Muscle of leg (tissue), 3 donors: ENCODE measurements at regions not wholly inside any gene's neighbourhood (a gene's known extent, or its start where the extent isn't known, plus 50 kb on each side); places are given as distances from the start of the nearest gene placed in this dataset.

Experiments
- DNase-seq: peaks from one replicate; pipeline ENCODE4 v3.0.0; 2013
- H3K27ac ChIP-seq: one replicate; pipeline ENCODE4 v1.5.1; 2013; ENCODE audit warnings: mild to moderate bottlenecking, low read length, control low read depth
- H3K27me3 ChIP-seq: one replicate; pipeline ENCODE4 v1.6.1; 2013; ENCODE audit warnings: low read length; ENCODE audit not compliant: control insufficient read depth, insufficient read depth
- H3K36me3 ChIP-seq: one replicate; pipeline ENCODE4 v1.6.1; 2013; ENCODE audit warnings: low read length; ENCODE audit not compliant: control insufficient read depth, insufficient read depth
- H3K4me1 ChIP-seq: one replicate; pipeline ENCODE4 v1.6.1; 2013; ENCODE audit warnings: low read length; ENCODE audit not compliant: control insufficient read depth, insufficient read depth
- H3K4me3 ChIP-seq: one replicate; pipeline ENCODE4 v1.5.1; 2013; ENCODE audit warnings: low read length, control low read depth
- H3K9me3 ChIP-seq: replicated peaks from 2 replicates; pipeline ENCODE4 v1.6.1; 2013; ENCODE audit warnings: low read depth, low read length; ENCODE audit not compliant: control insufficient read depth
- WGBS: methylation state at CpG from one replicate; pipeline ENCODE4 v1.1.5; 2013; ENCODE audit warnings: missing lambda C conversion rate; ENCODE audit not compliant: insufficient coverage; 5-methylcytosine and 5-hydroxymethylcytosine counted together

DNA sequence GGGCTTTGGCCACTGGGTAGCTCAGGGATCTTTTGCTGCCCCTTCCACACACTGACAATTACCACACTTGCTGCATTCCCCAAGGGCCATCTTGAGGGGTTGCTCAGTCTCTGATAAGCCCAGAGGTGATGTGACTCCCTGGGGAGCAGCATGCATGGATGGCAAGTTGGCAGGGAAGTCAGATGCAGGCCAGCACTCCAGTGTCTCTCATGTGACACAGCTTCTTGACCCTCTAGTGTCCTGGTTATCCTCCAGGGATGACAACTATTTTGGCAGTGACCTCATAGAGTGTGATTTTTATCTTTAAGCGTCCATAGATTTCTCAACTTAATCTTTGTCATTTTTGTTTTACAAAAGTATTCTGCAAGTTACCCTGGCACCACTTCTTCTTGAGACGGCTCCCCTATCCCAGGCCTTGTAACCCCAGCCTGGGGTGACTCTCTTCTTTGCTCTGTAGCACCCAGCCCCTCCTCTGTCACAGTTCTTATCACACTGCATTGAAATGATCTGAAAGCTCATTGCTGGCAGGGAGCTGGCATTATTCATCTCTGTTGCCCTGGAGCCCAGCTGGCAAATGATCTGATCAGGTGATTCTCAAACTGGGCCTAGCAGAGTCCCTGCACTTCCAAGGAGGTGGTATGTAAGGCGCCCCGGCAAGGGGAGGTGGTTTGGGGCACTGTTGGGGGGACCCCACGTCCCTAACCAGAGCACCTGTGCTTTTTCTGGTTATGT lies 72.6 kb downstream of the TENT5C start:
- 68% methylated on average over 2 of the region's 5 CpGs for WGBS
- Histone ChIP-seq H3K27me3 (no peaks in the 10 kb centered on the region), H3K4me1 (peaks cover 24% of the 10 kb centered on the region), H3K9me3 (no peaks in the 10 kb centered on the region), H3K27ac (no peak overlapping the region), H3K4me3 (no peak overlapping the region), H3K36me3 (no peaks in the 10 kb centered on the region)
- DNase-seq = no peak

- Histone ChIP-seq H3K27me3 (no peaks in the 10 kb centered on the region), H3K9me3 (no peaks in the 10 kb centered on the region), H3K4me1 (peaks cover 33% of the 10 kb centered on the region), H3K36me3 (no peaks in the 10 kb centered on the region), H3K4me3 (no peak overlapping the region), H3K27ac (no peak overlapping the region)
- peak; percentile 30 for DNase-seq
- no CpG with 5 or more reads among the region's 3 CpGs for WGBS
These were observed 73.5 kb downstream of the TENT5C start for GRCh38 chr1:117679299-117679698.

GRCh38 chr1:117679868-117680267 lies 74.0 kb downstream of the TENT5C start:
- DNase-seq = no peak
- H3K4me1 ChIP-seq = peaks cover 33% of the 10 kb centered on the region
- 57% methylated on average over 3 of the region's 4 CpGs for WGBS
- H3K36me3 ChIP-seq = no peaks in the 10 kb centered on the region
- H3K27me3 ChIP-seq = no peaks in the 10 kb centered on the region
- H3K27ac ChIP-seq = no peak overlapping the region
- no peak overlapping the region for H3K4me3 ChIP-seq
- H3K9me3 ChIP-seq = no peaks in the 10 kb centered on the region

- 82% methylated on average over 6 of the region's 9 CpGs for WGBS
- no peak overlapping the region for H3K27ac ChIP-seq
- H3K27me3 ChIP-seq = no peaks in the 10 kb centered on the region
- no peaks in the 10 kb centered on the region for H3K9me3 ChIP-seq
- H3K4me1 ChIP-seq = peaks cover 33% of the 10 kb centered on the region
- H3K36me3 ChIP-seq = no peaks in the 10 kb centered on the region
- DNase-seq = no peak
- no peak overlapping the region for H3K4me3 ChIP-seq
These were observed 74.6 kb downstream of the TENT5C start for GRCh38 chr1:117680316-117681002.

- no peak for DNase-seq
- 84% methylated on average over 4 of the region's 9 CpGs for WGBS
- Histone ChIP-seq H3K4me1 (peaks cover 33% of the 10 kb centered on the region), H3K27me3 (no peaks in the 10 kb centered on the region), H3K27ac (no peak overlapping the region), H3K4me3 (no peak overlapping the region), H3K36me3 (no peaks in the 10 kb centered on the region), H3K9me3 (no peaks in the 10 kb centered on the region)
These were observed 75.4 kb downstream of the TENT5C start for GRCh38 chr1:117681093-117681900.

GRCh38 chr1:117681901-117682250 lies 76.0 kb downstream of the TENT5C start:
- WGBS = 94% methylated on average over 3 of the region's 3 CpGs
- H3K27ac ChIP-seq = no peak overlapping the region
- DNase-seq = no peak
- H3K36me3 ChIP-seq = no peaks in the 10 kb centered on the region
- H3K9me3 ChIP-seq = no peaks in the 10 kb centered on the region
- H3K4me1 ChIP-seq = peaks cover 33% of the 10 kb centered on the region
- no peaks in the 10 kb centered on the region for H3K27me3 ChIP-seq
- no peak overlapping the region for H3K4me3 ChIP-seq

DNA sequence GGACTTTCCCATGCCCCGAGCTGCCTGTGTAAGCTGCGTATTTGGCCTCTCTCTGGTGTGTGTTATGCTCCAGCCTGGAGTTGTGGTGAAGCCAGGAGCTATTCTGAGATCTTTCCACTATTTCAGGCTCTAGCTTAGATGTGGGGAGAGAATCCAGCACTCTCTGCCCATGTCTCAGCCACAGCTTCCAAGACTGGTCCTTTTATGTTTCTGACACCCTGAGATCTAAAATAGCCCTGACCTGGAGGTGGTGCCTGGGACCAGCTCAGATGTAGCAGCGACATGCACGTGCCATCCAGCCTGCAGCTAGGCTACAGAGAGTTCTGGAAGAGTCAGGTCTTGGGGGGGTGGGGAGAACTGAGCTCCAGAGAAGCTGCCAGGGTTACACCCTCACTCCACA lies 76.5 kb downstream of the TENT5C start:
- no peaks in the 10 kb centered on the region for H3K9me3 ChIP-seq
- H3K36me3 ChIP-seq = no peaks in the 10 kb centered on the region
- H3K27ac ChIP-seq = no peak overlapping the region
- peak; percentile 23 for DNase-seq
- 75% methylated on average over 2 of the region's 4 CpGs for WGBS
- H3K27me3 ChIP-seq = no peaks in the 10 kb centered on the region
- H3K4me3 ChIP-seq = no peak overlapping the region
- H3K4me1 ChIP-seq = peaks cover 33% of the 10 kb centered on the region

DNA sequence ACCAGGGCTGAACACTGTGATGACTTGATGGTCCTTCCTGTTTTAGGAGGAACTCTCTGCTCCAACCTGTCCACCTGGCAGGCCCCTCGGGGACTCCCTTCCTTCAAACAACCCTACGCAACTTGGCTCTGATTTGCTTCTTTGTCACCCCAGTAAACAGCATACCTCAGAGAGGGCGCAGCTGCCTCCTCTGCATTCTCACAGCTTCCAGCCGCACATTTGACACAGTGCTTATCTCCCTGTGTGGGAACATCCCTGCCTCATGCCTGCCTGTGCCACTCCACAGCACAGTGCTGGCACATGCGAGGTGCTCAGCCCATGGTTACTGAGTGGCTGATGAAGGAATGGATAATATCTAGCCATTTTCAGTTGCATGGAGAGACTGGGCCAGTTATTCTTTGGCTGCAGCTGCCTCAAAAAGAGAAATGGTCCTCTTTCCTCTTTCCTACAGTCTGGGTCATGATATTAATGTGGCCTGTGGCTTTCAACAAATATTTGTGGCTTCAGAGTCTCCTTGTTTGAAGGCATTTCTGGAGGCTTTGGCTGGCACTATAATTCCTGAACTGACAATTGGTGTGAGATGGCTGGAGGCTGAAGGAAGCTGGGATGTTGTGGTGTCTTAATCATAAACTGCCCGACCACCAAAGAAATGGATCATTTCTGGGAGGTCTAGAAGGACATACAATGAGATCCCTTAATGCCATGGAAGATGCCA lies 77.9 kb downstream of the TENT5C start:
- no peaks in the 10 kb centered on the region for H3K36me3 ChIP-seq
- peak; percentile 25 for DNase-seq
- 63% methylated on average over 4 of the region's 6 CpGs for WGBS
- peaks cover 31% of the 10 kb centered on the region for H3K4me1 ChIP-seq
- no peak overlapping the region for H3K4me3 ChIP-seq
- no peaks in the 10 kb centered on the region for H3K27me3 ChIP-seq
- H3K27ac ChIP-seq = no peak overlapping the region
- no peaks in the 10 kb centered on the region for H3K9me3 ChIP-seq

DNA sequence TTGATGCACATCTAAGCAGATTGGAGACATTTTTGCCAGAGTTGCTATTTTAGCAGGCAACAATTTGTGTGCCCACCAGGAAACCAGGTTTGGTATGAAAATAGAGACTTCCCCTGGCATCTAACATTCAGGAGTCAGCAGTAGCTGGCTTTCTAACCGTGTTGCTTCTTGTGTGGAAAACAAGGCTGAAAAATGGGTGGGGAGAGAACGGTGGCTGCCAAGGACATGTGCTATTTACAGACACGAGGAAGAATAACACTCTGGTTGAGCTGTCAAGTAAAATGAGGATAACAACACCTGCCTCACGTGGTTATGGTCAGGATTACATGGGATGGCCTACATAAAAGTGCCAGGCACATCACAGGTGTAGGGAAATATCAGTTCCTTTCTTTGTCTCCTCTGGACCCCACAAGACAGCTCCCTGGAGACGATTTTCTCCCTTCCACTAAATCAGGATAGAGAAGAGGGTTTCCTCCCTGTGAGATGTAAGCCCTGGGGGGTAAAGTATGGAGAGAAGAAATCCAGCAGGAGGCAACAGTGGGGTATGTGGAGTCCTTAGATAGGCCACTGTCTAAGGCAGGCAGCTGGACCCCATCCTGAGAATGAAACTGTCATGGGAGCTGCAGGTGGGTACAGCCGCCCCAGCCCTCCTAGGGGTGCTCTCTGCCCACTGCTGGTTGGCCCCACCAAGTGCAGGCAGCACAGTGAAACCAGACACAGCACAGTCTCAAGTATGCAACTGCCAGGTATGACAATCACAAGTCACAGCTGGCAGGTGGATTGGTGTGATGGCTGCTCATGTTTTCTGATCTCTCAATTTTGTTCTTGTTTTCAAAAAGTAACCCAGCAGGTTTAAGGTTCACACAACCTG lies 80.3 kb downstream of the TENT5C start:
- Histone ChIP-seq H3K9me3 (no peaks in the 10 kb centered on the region), H3K27ac (no peak overlapping the region), H3K36me3 (no peaks in the 10 kb centered on the region), H3K4me3 (no peak overlapping the region), H3K4me1 (peaks cover 22% of the 10 kb centered on the region), H3K27me3 (no peaks in the 10 kb centered on the region)
- no peak for DNase-seq
- WGBS = 60% methylated on average over 5 of the region's 6 CpGs
